GM19463 (cell line): ENCODE measurements at regions not wholly inside any gene's neighbourhood (a gene's known extent, or its start where the extent isn't known, plus 50 kb on each side); places are given as distances from the start of the nearest gene placed in this dataset.
"Not testable (repeated sequence)": the region's sequence is repeated elsewhere in the genome, so short reads cannot be mapped to it uniquely, and the experiment has no call there.

ENCODE experiments used
- ATAC-seq: cut with Tn5 transposase; IDR thresholded peaks from one replicate; pipeline ENCODE4 v1.9.1; 2021; ENCODE audit warnings: mild to moderate bottlenecking, moderate library complexity; ENCODE audit not compliant: unreplicated experiment

GRCh38 chr4:3865986-3866812 is 100.0 kb downstream of the ADRA2C start:
- no peak for ATAC-seq

DNA sequence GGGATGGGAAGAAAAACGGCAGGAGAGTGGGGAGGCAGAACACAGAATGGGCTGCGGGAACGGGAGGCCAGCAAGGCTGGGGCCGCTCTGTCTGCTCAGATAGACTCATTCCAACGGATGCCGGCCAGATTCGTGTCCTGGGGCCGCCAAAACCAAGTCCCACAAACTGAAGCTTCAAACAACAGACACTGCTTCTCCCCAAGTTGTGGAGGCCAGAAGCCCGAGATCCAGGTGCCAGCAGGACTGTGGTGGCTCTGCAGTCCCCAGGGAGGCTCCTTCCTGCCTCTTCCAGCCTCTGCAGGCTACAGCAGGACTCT is 100.6 kb downstream of the ADRA2C start:
- ATAC-seq: no peak

GRCh38 chr4:3867403-3868100 is 101.4 kb downstream of the ADRA2C start:
- no peak for ATAC-seq

GRCh38 chr4:3868211-3869173 is 102.3 kb downstream of the ADRA2C start:
- ATAC-seq: no peak

DNA sequence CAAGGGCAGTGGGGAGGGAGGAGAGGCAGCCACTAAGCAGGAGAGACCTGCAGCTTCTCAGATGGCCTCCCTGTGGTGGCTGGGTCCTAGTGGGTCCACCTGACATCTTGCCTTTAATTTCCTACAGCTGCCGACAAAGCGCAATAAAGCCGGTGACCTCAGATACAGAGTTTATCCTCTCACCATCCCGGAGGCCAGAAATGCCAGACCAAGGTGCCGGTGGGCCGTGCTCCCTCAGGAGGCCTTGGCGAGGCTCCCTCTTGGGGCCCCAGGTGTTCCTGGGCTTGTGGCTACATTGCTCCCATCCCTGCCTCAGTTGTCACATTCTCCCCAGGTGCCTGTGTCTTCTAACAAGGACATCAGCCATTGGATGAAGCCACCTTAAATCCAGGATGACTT is 103.0 kb downstream of the ADRA2C start:
- ATAC-seq: no peak

- no peak for ATAC-seq
Measured at GRCh38 chr4:3869661-3870566, 103.7 kb downstream of the ADRA2C start.

GRCh38 chr4:3870567-3870962 is 104.4 kb downstream of the ADRA2C start:
- no peak for ATAC-seq

- ATAC-seq: no peak
Measured at GRCh38 chr4:3871181-3871852, 105.1 kb downstream of the ADRA2C start.

- ATAC-seq: no peak
Measured at GRCh38 chr4:3871881-3872833, 106.0 kb downstream of the ADRA2C start.

DNA sequence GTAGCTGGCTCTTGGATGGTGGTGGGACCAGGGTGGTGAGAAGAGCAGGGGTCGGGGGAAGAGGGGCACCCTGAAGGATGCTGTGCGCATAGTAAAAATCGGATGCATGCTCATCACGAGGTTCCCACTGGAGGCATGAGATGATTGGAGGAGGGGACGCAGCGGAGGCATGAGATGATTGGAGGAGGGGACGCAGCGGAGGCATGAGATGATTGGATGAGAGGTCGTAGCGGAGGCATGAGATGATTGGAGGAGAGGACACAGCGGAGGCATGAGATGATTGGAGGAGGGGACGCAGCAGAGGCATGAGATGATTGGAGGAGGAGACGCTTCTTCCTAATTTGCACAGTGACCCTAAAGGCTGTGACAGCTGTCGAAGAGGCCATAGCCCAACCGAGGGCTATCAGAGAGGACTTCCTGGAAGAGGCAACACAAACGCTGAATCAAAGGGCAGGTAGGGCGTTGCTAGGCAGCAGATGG is 106.7 kb downstream of the ADRA2C start:
- no peak for ATAC-seq

GRCh38 chr4:3873408-3874027 is 107.3 kb downstream of the ADRA2C start:
- no peak for ATAC-seq

DNA sequence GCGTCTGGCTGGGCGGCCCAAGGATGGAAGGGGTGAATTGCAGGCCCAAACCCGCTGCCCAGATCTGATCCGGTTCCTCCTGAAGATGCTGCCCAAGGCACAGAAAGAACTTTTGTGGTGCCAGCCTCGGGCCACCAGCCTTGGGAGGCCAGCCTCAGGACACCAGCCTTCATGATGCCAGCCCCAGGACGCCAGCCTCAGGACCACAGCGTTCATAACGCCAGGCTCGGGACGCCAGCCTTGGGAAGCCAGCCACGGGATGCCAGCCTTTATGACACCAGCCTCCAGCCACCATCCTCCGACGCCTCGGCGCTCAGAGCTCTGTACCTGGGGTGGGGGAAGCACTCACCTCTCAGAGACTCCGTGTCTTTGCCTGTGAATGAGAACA is 107.8 kb downstream of the ADRA2C start:
- ATAC-seq: no peak

GRCh38 chr4:3874525-3875110 is 108.4 kb downstream of the ADRA2C start:
- ATAC-seq: no peak

- ATAC-seq: no peak
Measured at GRCh38 chr4:3875466-3875865, 109.3 kb downstream of the ADRA2C start.

DNA sequence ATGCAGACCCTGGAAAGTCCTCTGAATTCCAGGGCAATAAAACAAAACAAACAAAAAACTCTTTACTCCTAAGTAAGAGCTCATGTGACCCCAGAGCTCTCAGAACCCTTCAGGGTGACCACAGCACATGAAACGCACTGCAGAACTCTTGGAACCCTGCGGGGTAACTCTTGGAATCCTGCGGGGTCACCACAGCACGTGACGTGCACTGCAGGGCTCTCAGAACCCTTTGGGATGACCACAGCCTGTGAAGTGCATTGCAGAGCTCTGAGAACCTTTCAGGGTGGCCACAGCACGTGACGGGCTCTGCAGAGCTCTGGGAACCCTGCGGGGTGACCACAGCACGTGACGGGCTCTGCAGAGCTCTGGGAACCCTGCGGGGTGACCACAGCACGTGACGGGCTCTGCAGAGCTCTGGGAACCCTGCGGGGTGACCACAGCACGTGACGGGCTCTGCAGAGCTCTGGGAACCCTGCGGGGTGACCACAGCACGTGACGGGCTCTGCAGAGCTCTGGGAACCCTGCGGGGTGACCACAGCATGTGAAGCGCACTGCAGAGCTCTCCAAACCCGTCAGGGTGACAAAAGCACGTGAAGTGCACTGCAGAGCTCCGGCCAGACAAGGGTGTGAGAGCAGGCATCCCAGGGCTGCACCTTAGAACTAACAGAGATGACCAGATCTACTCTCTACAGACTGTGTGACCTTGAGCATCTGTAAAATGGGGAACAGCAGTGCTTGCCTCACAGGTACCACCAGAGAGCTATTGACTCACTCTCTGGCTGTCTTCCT is 110.1 kb downstream of the ADRA2C start:
- not testable (repeated sequence) for ATAC-seq

GRCh38 chr4:3877236-3877635 is 111.1 kb downstream of the ADRA2C start:
- no peak for ATAC-seq

GRCh38 chr4:3877868-3878267 is 111.7 kb downstream of the ADRA2C start:
- ATAC-seq: no peak
